Natural killer cell (primary cell): ENCODE measurements at regions not wholly inside any gene's neighbourhood (a gene's known extent, or its start where the extent isn't known, plus 50 kb on each side); places are given as distances from the start of the nearest gene placed in this dataset.

Source experiments
- ATAC-seq, 3 donors: fragments of 150-1000 bp in 2 of 3; fragments of 200-7000 bp in 1 of 3; cut with Tn5 transposase; 1 replicate in 1 of 3; 2 replicates in 2 of 3; pipeline ENCODE4 v1.10.0; 2021; ENCODE audit warnings: mild to moderate bottlenecking in 2 of 3, moderate library complexity in 2 of 3
- DNase-seq, 2 donors: peaks; one replicate each; pipeline versions ENCODE4 v3.0.0 to v3.0.0-alpha.2; 2013 to 2021; ENCODE audit warnings: mixed read lengths in 1 of 2
- H3K27ac ChIP-seq: one replicate; pipeline ENCODE4 v1.5.1; 2013; ENCODE audit warnings: mild to moderate bottlenecking, low read length
- H3K27me3 ChIP-seq: one replicate; pipeline ENCODE4 v1.6.1; 2013; ENCODE audit warnings: low read length; ENCODE audit not compliant: control insufficient read depth, insufficient read depth
- H3K36me3 ChIP-seq: one replicate; pipeline ENCODE4 v1.6.1; 2013; ENCODE audit warnings: low read length; ENCODE audit not compliant: control insufficient read depth, insufficient read depth
- H3K4me1 ChIP-seq: one replicate; pipeline ENCODE4 v1.6.1; 2013; ENCODE audit warnings: low read length; ENCODE audit not compliant: control insufficient read depth, insufficient read depth
- H3K4me3 ChIP-seq: one replicate; pipeline ENCODE4 v1.5.1; 2013; ENCODE audit warnings: low read length
- H3K9me3 ChIP-seq: one replicate; pipeline ENCODE4 v1.6.1; 2013; ENCODE audit warnings: low read length; ENCODE audit not compliant: control insufficient read depth, insufficient read depth
- H3K27ac Mint-ChIP-seq, 2 donors: one replicate each; pipeline ENCODE4 v1.8.0; 2022; ENCODE audit warnings: mild to moderate bottlenecking in 2 of 2, mixed read lengths in 2 of 2, moderate library complexity in 1 of 2
- H3K27me3 Mint-ChIP-seq, 2 donors: one replicate each; pipeline ENCODE4 v1.8.0; 2022; ENCODE audit warnings: low read depth in 2 of 2, mixed read lengths in 2 of 2
- H3K36me3 Mint-ChIP-seq: one replicate; pipeline ENCODE4 v1.8.0; 2022; ENCODE audit warnings: mixed read lengths
- H3K4me1 Mint-ChIP-seq, 2 donors: one replicate each; pipeline ENCODE4 v1.8.0; 2022; ENCODE audit warnings: mixed read lengths in 2 of 2
- H3K4me3 Mint-ChIP-seq: one replicate; pipeline ENCODE4 v1.8.0; 2022; ENCODE audit warnings: mild to moderate bottlenecking, moderate library complexity, mixed read lengths
- H3K9me3 Mint-ChIP-seq, 2 donors: one replicate each; pipeline ENCODE4 v1.8.0; 2022; ENCODE audit warnings: mixed read lengths in 2 of 2
- WGBS: methylation state at CpG from one replicate; pipeline ENCODE4 v1.1.7; 2013; ENCODE audit warnings: missing lambda C conversion rate; ENCODE audit not compliant: insufficient coverage; 5-methylcytosine and 5-hydroxymethylcytosine counted together
- intact Hi-C: fragments of 100-400 bp; cut with micrococcal nuclease; formaldehyde crosslinking; loops from one replicate; pipeline ENCODE4 v1.14.2; 2022
- TF ChIP-seq, protein P1 (sequence below): fragments of 200-600 bp; IDR thresholded peaks from one replicate; pipeline ENCODE4 v1.8.0; 2022; ENCODE audit warnings: antibody characterized with exemption

DNA sequence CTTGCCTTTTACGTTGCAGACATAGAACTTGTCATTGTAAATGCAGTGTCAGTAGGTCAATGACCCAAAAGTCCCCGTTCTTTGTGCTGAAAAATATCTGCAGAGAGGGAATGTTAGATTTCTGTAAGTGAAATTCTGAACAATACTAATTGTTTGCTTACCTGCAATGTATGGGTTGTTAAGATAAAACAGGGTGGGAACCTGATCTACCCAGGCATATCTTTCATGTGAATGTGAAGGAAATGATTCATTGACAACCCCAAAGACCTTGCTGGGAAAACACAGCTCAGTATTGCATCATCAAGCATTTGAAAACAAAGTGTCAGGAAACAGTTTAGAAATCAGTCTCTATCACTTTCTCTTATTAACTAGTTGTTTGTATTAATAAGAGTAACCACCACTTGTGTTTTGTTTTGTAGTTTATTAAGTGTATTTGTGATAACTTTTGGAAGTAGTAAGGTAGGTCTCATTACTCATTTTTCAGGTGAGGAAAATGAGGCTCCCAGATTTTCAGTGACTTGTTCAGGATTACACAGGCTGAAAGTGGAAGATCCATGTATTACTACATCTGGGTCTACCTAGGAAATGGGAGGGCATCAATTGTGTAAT is 57.9 kb upstream of the SLC38A2 start:
- H3K9me3 ChIP-seq: peaks cover 2% of the 10 kb centered on the region
- no peak overlapping the region for H3K27ac ChIP-seq
- no peaks in the 10 kb centered on the region for H3K4me1 ChIP-seq
- Mint-ChIP-seq H3K36me3 (no peaks in the 10 kb centered on the region), H3K4me3 (no peak overlapping the region), H3K27ac (peak overlapping the region; percentile 59 to 75), H3K27me3 (peaks cover 0 to 3% of the 10 kb centered on the region in 2 donors), H3K9me3 (no peaks in the 10 kb centered on the region), H3K4me1 (peaks cover 16 to 18% of the 10 kb centered on the region in 2 donors)
- DNase-seq (peak in 1 of 2 donors; percentile 40), ATAC-seq (peak in 2 of 3 donors; percentile 85 to 91)
- H3K36me3 ChIP-seq: no peaks in the 10 kb centered on the region
- no peak overlapping the region for H3K4me3 ChIP-seq
- H3K27me3 ChIP-seq: no peaks in the 10 kb centered on the region
- TF ChIP-seq, protein P1, sequence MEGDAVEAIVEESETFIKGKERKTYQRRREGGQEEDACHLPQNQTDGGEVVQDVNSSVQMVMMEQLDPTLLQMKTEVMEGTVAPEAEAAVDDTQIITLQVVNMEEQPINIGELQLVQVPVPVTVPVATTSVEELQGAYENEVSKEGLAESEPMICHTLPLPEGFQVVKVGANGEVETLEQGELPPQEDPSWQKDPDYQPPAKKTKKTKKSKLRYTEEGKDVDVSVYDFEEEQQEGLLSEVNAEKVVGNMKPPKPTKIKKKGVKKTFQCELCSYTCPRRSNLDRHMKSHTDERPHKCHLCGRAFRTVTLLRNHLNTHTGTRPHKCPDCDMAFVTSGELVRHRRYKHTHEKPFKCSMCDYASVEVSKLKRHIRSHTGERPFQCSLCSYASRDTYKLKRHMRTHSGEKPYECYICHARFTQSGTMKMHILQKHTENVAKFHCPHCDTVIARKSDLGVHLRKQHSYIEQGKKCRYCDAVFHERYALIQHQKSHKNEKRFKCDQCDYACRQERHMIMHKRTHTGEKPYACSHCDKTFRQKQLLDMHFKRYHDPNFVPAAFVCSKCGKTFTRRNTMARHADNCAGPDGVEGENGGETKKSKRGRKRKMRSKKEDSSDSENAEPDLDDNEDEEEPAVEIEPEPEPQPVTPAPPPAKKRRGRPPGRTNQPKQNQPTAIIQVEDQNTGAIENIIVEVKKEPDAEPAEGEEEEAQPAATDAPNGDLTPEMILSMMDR: no peak
- intact Hi-C loops: no loop called here
- WGBS: 84% methylated on average over 2 of the region's 2 CpGs
